ENCODE measurements at regions not wholly inside any gene's neighbourhood (a gene's known extent, or its start where the extent isn't known, plus 50 kb on each side); places are given as distances from the start of the nearest gene placed in this dataset.

DNA sequence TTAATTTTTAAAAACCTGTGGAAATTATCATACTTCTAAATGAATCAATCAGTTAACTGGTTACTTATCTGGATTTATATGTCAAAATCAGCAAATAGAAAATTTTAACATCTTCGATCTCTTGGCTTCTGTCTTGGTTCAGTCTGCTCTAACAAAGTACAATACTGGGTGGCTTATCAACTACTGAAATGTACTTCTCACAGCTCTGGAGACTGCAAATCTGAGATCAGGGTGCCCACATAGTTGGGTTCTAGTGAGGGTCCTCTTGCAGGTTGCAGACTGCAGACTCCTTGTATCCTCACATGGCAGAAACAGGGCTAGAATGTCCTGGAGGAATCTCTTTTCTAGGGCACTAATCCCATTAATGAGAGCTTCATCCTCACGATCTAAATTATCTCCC lies 1851.6 kb upstream of the TENM3 start:
- H3K4me3 ChIP-seq (ENCODE audit: low read depth, low read length) = no peak overlapping the region
- DNase-seq (ENCODE audit: low read depth) = no peak
- TF ChIP-seq, protein P1, sequence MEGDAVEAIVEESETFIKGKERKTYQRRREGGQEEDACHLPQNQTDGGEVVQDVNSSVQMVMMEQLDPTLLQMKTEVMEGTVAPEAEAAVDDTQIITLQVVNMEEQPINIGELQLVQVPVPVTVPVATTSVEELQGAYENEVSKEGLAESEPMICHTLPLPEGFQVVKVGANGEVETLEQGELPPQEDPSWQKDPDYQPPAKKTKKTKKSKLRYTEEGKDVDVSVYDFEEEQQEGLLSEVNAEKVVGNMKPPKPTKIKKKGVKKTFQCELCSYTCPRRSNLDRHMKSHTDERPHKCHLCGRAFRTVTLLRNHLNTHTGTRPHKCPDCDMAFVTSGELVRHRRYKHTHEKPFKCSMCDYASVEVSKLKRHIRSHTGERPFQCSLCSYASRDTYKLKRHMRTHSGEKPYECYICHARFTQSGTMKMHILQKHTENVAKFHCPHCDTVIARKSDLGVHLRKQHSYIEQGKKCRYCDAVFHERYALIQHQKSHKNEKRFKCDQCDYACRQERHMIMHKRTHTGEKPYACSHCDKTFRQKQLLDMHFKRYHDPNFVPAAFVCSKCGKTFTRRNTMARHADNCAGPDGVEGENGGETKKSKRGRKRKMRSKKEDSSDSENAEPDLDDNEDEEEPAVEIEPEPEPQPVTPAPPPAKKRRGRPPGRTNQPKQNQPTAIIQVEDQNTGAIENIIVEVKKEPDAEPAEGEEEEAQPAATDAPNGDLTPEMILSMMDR (conservative IDR thresholded peaks at IDR 0.05; ENCODE audit: low read depth, low read length) = no peak

DNA sequence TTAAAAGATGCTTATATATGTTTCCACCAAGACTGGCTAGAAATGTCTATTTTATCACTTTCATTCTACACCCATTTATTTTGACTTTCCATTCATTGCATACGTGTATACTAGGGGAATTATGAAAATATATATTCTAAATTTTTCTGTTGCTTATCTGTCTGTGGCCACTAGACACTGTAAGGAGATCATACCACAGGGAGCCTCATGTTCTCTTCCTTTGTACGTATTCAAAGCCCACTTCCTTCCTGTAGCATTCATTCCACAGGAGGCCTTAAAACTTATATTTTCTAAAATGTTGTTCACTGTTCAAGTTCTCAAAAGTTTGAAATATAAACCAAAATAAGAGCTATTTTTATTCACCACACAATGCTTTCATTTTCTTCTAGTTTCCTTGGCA lies 1848.9 kb upstream of the TENM3 start:
- H3K4me3 ChIP-seq (ENCODE audit: low read depth, low read length) = no peak overlapping the region
- DNase-seq (ENCODE audit: low read depth) = no peak
- TF ChIP-seq, protein P1 (conservative IDR thresholded peaks at IDR 0.05; ENCODE audit: low read depth, low read length) = no peak

DNA sequence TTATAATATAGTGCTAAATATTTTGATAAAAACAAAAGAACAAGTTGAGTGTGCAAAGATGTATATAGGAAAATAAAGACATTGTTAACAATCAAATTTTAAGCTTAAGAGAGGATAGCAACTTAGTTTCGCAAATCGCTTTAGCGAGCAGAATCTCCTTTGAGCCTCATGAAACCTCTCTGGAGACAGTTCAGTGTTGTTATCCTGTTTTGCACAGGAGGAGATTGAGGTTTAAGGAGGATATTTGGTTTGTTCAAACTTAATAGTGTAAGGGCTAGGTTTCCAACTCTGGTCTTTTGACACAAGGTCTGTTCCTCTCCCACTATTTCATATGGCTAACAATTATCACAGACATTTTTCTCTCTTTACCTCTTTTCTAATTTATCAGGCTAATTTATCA lies 1848.5 kb upstream of the TENM3 start:
- TF ChIP-seq, protein P1 (conservative IDR thresholded peaks at IDR 0.05; ENCODE audit: low read depth, low read length) = no peak
- no peak overlapping the region for H3K4me3 ChIP-seq (ENCODE audit: low read depth, low read length)
- no peak for DNase-seq (ENCODE audit: low read depth)

DNA sequence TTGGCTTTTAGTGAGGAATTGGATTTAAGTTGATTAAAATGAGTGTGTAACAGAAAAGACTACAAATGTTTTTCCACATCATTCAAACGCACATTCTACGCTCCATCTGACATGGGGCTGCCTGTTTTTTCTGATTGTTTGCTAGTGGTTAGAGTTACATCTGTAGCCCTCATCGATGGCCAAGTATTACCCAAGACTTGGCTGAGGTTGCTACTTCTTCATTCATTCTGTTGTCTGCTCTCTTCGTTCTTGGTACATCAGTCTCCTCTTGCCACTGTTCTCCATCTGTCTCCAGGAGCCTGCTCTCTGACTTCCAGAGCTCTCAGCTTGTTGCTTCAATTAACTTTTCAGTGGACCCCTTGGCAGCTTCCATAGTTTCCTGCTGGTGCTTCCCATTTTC lies 1844.6 kb upstream of the TENM3 start:
- no peak overlapping the region for H3K4me3 ChIP-seq (ENCODE audit: low read depth, low read length)
- DNase-seq (ENCODE audit: low read depth) = no peak
- TF ChIP-seq, protein P1 (conservative IDR thresholded peaks at IDR 0.05; ENCODE audit: low read depth, low read length) = no peak

DNA sequence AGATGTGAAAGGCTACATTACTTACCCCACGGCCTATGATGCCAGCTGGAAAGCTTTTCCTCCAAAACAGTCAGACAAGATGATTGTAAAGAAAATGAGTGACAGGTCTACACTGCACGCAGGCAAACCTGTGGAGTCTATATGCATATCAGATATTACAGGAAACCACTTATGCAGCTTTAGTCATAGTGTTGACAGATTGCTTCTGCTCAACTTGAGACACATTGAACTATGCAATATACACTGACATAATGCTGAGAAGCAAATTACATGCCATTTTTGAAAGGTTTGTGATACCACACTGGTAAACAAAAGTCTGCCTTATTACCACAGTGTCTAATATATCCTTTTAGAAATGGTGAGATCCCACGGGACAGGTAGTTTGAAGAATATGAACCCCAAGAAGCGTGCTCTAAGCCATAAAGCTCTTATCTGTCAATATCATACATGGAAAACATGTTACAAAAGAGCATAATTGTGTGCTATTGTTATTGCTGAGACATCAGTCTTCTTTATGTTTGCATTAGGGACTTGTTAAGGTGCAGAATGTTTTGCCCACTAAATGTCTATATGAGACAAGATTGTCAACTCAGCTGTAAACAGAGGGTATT lies 1835.8 kb upstream of the TENM3 start:
- no peak overlapping the region for H3K4me3 ChIP-seq (ENCODE audit: low read depth, low read length)
- no peak for DNase-seq (ENCODE audit: low read depth)
- TF ChIP-seq, protein P1 (conservative IDR thresholded peaks at IDR 0.05; ENCODE audit: low read depth, low read length) = no peak

DNA sequence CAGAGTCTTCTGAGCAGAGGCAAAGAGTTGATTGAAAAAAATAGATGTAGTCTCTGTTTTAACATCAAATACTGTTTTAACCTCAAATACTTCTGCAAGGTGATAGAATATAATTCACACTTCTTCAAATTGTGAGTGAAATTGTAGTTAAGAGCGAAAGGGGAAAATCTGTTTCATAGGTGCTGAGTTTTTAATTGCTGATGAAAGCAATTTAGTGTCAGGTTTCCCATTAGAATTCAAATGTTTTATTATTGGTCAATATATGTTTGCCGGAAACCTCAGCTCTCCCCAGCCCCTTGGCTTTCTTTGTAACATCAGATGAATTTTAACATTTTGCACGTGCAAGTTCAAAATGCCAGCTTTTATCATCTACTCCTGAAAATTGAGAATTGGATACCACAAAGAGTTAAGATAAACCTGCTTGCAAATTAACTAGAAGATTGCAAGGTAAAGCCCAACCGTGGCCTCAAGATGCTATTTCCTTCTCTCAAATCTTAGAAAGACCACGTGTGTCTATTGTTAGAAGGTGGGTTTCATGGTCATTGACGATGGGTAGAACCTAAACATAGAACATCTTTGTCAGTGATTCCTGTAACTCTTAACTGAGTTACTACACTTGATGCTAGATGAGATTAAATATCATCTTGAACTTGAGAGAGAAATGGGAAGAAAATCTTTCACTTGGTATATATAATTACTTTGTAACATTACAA lies 1824.2 kb upstream of the TENM3 start:
- TF ChIP-seq, protein P1 (conservative IDR thresholded peaks at IDR 0.05; ENCODE audit: low read depth, low read length) = no peak
- no peak for DNase-seq (ENCODE audit: low read depth)
- H3K4me3 ChIP-seq (ENCODE audit: low read depth, low read length) = no peak overlapping the region

All from epithelial cell of proximal tubule (primary cell).